ENCODE measurements at regions not wholly inside any gene's neighbourhood (a gene's known extent, or its start where the extent isn't known, plus 50 kb on each side); places are given as distances from the start of the nearest gene placed in this dataset.

DNA sequence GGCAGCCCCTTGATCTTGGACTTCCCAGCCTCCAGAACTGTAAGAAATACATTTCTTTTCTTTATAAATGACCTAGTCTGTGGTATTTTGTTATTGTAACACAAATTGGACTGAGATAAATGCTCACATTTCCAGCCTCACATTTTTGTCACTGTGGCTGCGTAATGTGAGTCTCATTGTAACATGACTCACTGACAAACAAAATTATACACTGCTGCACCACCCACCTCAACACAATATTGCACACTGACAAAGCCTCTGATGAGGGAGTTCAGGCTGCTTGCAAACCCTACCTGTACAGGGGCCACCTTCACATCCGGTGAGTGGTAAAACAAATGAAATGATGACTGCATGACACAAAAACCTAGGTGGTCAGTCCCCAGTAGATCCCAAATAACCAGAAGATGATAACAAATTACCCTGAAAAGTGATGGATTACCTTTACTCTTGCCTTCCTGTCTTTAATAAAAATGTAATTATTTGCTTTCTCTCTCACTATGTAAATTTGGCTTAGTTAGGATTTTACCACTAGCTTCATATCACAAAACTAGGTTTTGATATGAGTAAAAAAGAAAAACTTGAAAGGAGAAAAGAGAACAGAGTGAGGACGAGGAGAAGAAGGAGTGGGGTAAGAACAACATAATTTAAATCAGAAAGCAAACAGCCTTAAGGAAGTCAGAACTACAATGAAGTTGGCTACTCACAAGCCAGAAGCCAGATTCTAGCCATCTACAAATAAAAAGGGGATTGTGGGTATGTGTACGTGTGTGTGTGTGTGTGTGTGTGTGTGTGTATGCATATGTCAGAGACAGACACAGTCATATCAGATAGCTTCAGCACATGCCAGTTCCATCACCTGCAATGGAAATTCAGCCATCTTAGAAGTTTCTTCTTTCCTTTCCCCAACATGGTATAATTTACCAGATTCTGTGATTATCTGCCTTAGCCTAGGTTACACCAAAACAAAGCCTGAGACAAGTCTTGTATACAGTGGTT lies 53.4 kb upstream of the SESN3 start:
- TF ChIP-seq CTCF (IDR thresholded peaks at IDR 0.05; ENCODE audit: low read depth, low read length), result no peak
- no peak for DNase-seq (ENCODE audit: extremely low read depth, low read depth)

- DNase-seq (ENCODE audit: extremely low read depth, low read depth), result peak; percentile 7
- no peak for TF ChIP-seq CTCF (IDR thresholded peaks at IDR 0.05; ENCODE audit: low read depth, low read length)
Observed at GRCh38 chr11:95283650-95284049, 52.6 kb upstream of the SESN3 start.

- TF ChIP-seq CTCF (IDR thresholded peaks at IDR 0.05; ENCODE audit: low read depth, low read length), result no peak
- DNase-seq (ENCODE audit: extremely low read depth, low read depth), result no peak
Observed at GRCh38 chr11:95283146-95283545, 52.1 kb upstream of the SESN3 start.

- DNase-seq (ENCODE audit: extremely low read depth, low read depth), result no peak
- no peak for TF ChIP-seq CTCF (IDR thresholded peaks at IDR 0.05; ENCODE audit: low read depth, low read length)
Observed at GRCh38 chr11:95282291-95282751, 51.3 kb upstream of the SESN3 start.

Measured in AG09319 (cell line).